HEK293 (cell line): ENCODE measurements at regions not wholly inside any gene's neighbourhood (a gene's known extent, or its start where the extent isn't known, plus 50 kb on each side); places are given as distances from the start of the nearest gene placed in this dataset.

Source experiments
- TCF7L2 ChIP-seq: IDR thresholded peaks from 2 replicates; pipeline ENCODE4 v1.6.1; 2011; ENCODE audit warnings: low read depth, mild to moderate bottlenecking, inconsistent platforms, low read length, moderate library complexity, borderline replicate concordance
- ZNF10 ChIP-seq: fragments of 450-650 bp; formaldehyde crosslinking; IDR thresholded peaks from 2 replicates; pipeline ENCODE4 v1.5.1; 2017; ENCODE audit warnings: missing biosample characterization, missing genetic modification characterization
- ZNF510 ChIP-seq: fragments of 450-650 bp; formaldehyde crosslinking; IDR thresholded peaks from 2 replicates; pipeline ENCODE4 v1.5.1; 2018; ENCODE audit warnings: mild to moderate bottlenecking, missing genetic modification characterization, missing biosample characterization; ENCODE audit not compliant: insufficient replicate concordance
- ZNF658 ChIP-seq: fragments of 450-650 bp; formaldehyde crosslinking; IDR thresholded peaks from 2 replicates; pipeline ENCODE4; 2016; ENCODE audit warnings: missing biosample characterization, missing genetic modification characterization
- ZSCAN23 ChIP-seq: fragments of 450-650 bp; formaldehyde crosslinking; IDR thresholded peaks from 2 replicates; pipeline ENCODE4 v1.5.1; 2016; ENCODE audit warnings: missing biosample characterization, missing genetic modification characterization
- TF ChIP-seq, protein P1 (sequence below): fragments of 450-650 bp; formaldehyde crosslinking; IDR thresholded peaks from 2 replicates; pipeline ENCODE4 v1.5.1; 2016; ENCODE audit warnings: missing biosample characterization, missing genetic modification characterization
- TF ChIP-seq, protein P2 (sequence below): fragments of 450-650 bp; formaldehyde crosslinking; IDR thresholded peaks from 2 replicates; pipeline ENCODE4 v1.5.1; 2016; ENCODE audit warnings: missing biosample characterization, missing genetic modification characterization

DNA sequence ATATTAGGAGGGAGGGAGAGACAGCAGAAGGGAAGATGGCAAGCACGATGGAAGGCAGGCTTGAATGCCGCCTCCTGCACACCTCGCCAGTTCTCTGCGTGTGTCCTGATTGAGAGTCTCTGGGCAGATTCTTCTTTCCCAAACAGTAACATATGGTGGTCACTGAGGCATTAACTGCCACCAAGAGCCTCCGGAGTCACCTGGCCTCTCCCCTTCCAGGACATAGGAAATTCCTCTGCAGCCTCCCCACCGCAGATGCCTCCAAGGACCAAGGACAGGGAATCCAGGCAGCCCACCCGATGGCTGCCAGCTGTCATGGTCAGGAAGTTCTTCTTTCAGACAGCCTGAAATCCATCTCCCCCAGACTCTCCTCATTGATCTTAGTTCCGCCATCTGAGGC is 149.3 kb downstream of the ENGASE start:
- TF ChIP-seq, protein P1, sequence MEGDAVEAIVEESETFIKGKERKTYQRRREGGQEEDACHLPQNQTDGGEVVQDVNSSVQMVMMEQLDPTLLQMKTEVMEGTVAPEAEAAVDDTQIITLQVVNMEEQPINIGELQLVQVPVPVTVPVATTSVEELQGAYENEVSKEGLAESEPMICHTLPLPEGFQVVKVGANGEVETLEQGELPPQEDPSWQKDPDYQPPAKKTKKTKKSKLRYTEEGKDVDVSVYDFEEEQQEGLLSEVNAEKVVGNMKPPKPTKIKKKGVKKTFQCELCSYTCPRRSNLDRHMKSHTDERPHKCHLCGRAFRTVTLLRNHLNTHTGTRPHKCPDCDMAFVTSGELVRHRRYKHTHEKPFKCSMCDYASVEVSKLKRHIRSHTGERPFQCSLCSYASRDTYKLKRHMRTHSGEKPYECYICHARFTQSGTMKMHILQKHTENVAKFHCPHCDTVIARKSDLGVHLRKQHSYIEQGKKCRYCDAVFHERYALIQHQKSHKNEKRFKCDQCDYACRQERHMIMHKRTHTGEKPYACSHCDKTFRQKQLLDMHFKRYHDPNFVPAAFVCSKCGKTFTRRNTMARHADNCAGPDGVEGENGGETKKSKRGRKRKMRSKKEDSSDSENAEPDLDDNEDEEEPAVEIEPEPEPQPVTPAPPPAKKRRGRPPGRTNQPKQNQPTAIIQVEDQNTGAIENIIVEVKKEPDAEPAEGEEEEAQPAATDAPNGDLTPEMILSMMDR (tag by site-specific recombination) = no peak
- no peak for TF ChIP-seq ZNF658 (tag by site-specific recombination)
- no peak for TF ChIP-seq ZNF10 (tag by site-specific recombination)
- TF ChIP-seq ZSCAN23 (tag by site-specific recombination) = no peak
- TF ChIP-seq, protein P2, sequence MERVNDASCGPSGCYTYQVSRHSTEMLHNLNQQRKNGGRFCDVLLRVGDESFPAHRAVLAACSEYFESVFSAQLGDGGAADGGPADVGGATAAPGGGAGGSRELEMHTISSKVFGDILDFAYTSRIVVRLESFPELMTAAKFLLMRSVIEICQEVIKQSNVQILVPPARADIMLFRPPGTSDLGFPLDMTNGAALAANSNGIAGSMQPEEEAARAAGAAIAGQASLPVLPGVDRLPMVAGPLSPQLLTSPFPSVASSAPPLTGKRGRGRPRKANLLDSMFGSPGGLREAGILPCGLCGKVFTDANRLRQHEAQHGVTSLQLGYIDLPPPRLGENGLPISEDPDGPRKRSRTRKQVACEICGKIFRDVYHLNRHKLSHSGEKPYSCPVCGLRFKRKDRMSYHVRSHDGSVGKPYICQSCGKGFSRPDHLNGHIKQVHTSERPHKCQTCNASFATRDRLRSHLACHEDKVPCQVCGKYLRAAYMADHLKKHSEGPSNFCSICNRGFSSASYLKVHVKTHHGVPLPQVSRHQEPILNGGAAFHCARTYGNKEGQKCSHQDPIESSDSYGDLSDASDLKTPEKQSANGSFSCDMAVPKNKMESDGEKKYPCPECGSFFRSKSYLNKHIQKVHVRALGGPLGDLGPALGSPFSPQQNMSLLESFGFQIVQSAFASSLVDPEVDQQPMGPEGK (tag by site-specific recombination) = no peak
- TF ChIP-seq ZNF510 (tag by site-specific recombination) = no peak
- TF ChIP-seq TCF7L2 = no peak
